Activated CD8-positive, alpha-beta T cell treated with anti-CD3 and anti-CD28 coated beads, Interleukin-2, amount 10 ng/mL, durations not matched to agents 7 days and 5 days (primary cell): ENCODE measurements at regions not wholly inside any gene's neighbourhood (a gene's known extent, or its start where the extent isn't known, plus 50 kb on each side); places are given as distances from the start of the nearest gene placed in this dataset.
"Not testable (repeated sequence)": the region's sequence is repeated elsewhere in the genome, so short reads cannot be mapped to it uniquely, and the experiment has no call there.

ENCODE experiments used
- ATAC-seq: fragments of 150-1000 bp; cut with Tn5 transposase; one replicate; pipeline ENCODE4 v1.10.0; 2021; ENCODE audit warnings: moderate library complexity
- CTCF ChIA-PET: fragments of 350-600 bp; sonication (Branson Sonifier 250); formaldehyde crosslinking; loops from one replicate; lab custom pipeline; 2021; ENCODE audit warnings: antibody characterized with exemption; lab: Charles Lee
- POLR2A ChIA-PET: fragments of 350-600 bp; sonication (Branson Sonifier 250); formaldehyde crosslinking; loops from one replicate; lab custom pipeline; 2021; ENCODE audit warnings: antibody characterized with exemption; lab: Charles Lee
- DNase-seq: peaks from one replicate; pipeline ENCODE4 v3.0.0-alpha.2; 2020
- H3K27ac Mint-ChIP-seq: one replicate; pipeline ENCODE4 v1.8.0; 2021; ENCODE audit warnings: mild to moderate bottlenecking, mixed read lengths
- H3K27me3 Mint-ChIP-seq: one replicate; pipeline ENCODE4 v1.8.0; 2021; ENCODE audit warnings: low read depth, mixed read lengths
- H3K36me3 Mint-ChIP-seq: one replicate; pipeline ENCODE4 v1.8.0; 2021; ENCODE audit warnings: low read depth, mixed read lengths
- H3K4me1 Mint-ChIP-seq: one replicate; pipeline ENCODE4 v1.8.0; 2021; ENCODE audit warnings: low read depth, mixed read lengths
- H3K4me3 Mint-ChIP-seq: one replicate; pipeline ENCODE4 v1.8.0; 2021; ENCODE audit warnings: mild to moderate bottlenecking, mixed read lengths
- H3K9me3 Mint-ChIP-seq: one replicate; pipeline ENCODE4 v1.8.0; 2022; ENCODE audit warnings: mixed read lengths; ENCODE audit not compliant: insufficient read depth

DNA sequence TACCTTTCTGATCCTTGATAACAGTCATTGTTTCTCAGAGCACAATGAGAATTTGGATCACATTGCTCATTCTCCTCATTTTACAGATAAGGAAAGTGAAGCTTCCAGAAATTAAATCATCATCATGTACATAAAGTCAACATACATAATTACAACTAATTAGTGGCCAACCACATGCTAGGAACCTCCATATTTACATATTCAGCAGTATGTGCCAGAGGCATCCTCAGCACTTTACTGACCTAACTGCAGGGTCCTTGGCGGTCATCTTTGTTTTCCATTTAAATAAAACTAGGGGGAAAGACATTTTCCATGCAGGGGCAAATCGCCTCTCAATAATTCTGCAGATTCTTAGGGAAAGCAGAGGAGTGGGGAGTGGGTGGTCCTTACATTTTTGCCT, 752.9 kb downstream of the KCNJ2 start:
- ChIA-PET POLR2A (no interaction called here), CTCF (no interaction called here)
- Mint-ChIP-seq H3K9me3 (peaks cover 10% of the 10 kb centered on the region), H3K27me3 (no peaks in the 10 kb centered on the region), H3K4me1 (no peaks in the 10 kb centered on the region), H3K4me3 (no peak overlapping the region), H3K27ac (no peak overlapping the region), H3K36me3 (no peaks in the 10 kb centered on the region)
- ATAC-seq, result no peak
- no peak for DNase-seq

DNA sequence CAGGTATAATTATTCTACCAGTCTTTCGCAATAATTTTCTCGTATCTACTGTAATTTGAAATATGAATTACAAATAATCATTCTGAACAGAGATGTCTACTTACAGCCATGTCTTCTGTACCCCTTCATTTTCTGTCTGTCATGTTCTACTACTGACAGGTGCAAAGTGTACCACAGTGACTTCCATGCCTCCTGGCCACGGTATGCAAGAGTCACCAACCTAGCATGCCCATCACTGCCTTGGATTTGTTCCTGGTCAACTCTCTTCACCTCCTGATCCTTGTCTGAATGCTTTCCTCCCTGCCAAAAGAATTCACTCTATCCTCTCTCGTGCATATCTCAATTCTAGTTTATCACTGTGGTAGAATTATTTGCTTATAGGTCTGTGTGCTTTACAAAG, 755.4 kb downstream of the KCNJ2 start:
- ATAC-seq (no peak), DNase-seq (no peak)
- ChIA-PET CTCF (no interaction called here), POLR2A (no interaction called here)
- H3K27me3 Mint-ChIP-seq, result no peaks in the 10 kb centered on the region
- no peaks in the 10 kb centered on the region for H3K4me1 Mint-ChIP-seq
- H3K36me3 Mint-ChIP-seq, result no peaks in the 10 kb centered on the region
- no peak overlapping the region for H3K4me3 Mint-ChIP-seq
- no peaks in the 10 kb centered on the region for H3K9me3 Mint-ChIP-seq
- H3K27ac Mint-ChIP-seq, result no peak overlapping the region

DNA sequence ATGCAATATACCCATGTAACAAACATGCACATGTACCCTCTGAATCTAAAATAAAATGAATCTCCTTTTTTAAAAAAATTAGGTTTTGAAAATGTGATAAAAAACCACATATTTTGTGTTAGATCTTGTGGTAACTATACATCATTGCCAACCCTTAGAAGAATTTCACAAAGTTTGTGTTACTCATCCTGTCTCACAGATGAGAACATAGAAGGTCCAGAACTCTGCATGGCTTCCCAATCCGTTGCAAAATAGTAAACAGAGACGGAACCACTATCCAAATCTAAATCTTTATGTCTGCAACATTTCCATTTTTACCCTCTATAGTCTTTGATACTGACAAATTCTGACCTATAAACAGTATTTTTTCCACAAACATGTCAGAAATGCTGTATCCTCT, 759.9 kb downstream of the KCNJ2 start:
- Mint-ChIP-seq H3K36me3 (no peaks in the 10 kb centered on the region), H3K4me3 (no peak overlapping the region), H3K9me3 (no peaks in the 10 kb centered on the region), H3K4me1 (no peaks in the 10 kb centered on the region), H3K27ac (no peak overlapping the region), H3K27me3 (no peaks in the 10 kb centered on the region)
- no peak for ATAC-seq
- no peak for DNase-seq
- ChIA-PET CTCF (no interaction called here), POLR2A (no interaction called here)

DNA sequence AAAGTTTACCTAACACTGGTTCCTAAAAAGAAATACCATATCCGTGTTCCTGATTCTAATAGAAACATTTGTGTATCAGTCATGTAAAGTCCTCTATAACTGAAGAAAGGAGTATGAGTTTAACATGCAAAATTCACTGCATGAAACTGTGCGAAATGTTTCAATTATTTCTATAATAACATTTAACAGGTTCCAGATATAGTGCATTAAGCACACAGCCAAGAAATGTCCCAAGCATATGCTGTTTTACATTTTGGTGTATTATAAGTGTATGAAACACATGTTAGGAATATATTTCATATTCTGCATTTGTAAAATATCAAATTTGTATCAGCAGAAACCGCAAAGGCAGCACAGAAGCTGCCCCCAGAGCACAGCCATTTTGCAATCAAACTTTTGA, 764.9 kb downstream of the KCNJ2 start:
- Mint-ChIP-seq H3K36me3 (no peaks in the 10 kb centered on the region), H3K27me3 (no peaks in the 10 kb centered on the region), H3K4me3 (no peak overlapping the region), H3K27ac (no peak overlapping the region), H3K4me1 (no peaks in the 10 kb centered on the region), H3K9me3 (peaks cover 4% of the 10 kb centered on the region)
- ChIA-PET CTCF (no interaction called here), POLR2A (no interaction called here)
- DNase-seq (no peak), ATAC-seq (no peak)

DNA sequence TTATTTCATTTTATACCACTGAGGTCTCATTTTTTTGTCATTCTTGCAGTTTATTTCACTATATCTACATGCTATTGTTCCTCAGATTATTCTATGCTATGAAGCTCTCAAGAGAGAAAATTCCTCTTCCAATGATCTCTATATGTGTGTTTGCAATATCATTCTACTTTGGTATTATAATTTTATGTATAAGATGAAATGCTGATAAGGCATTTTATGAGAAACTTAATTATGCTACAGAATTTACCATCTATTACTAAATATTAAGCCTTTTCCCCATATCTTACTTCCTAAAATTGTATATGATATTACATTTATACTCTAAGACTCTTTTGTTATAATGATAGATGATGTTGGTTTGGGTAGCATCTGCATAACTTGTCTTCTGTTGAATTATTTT, 765.5 kb downstream of the KCNJ2 start:
- CTCF ChIA-PET, result no interaction called here
- Mint-ChIP-seq H3K27me3 (no peaks in the 10 kb centered on the region), H3K4me3 (no peak overlapping the region), H3K9me3 (peaks cover 7% of the 10 kb centered on the region), H3K36me3 (no peaks in the 10 kb centered on the region), H3K27ac (no peak overlapping the region), H3K4me1 (no peaks in the 10 kb centered on the region)
- ATAC-seq, result no peak
- POLR2A ChIA-PET, result no interaction called here
- no peak for DNase-seq

DNA sequence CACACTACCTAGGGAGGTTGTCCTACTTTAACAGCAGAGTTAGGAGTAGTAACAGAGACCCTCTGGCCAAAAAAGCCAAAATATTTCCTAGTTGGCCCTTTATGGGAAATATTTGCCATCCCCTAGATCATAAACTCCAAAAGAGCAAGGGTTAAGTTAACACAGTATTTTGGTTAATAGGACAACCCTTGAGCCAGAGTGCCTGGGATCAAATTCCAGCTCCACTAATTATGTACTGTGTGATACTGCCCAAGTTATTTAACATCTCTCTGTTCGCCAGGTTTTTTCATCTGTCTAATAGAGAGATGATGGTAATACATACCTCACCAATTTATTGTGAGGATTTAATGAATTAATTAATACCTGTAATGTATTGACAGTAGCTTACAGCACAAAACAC, 767.4 kb downstream of the KCNJ2 start:
- no peak for DNase-seq
- ChIA-PET POLR2A (no interaction called here), CTCF (no interaction called here)
- no peak overlapping the region for H3K27ac Mint-ChIP-seq
- H3K36me3 Mint-ChIP-seq, result no peaks in the 10 kb centered on the region
- peaks cover 9% of the 10 kb centered on the region for H3K9me3 Mint-ChIP-seq
- no peaks in the 10 kb centered on the region for H3K27me3 Mint-ChIP-seq
- no peaks in the 10 kb centered on the region for H3K4me1 Mint-ChIP-seq
- H3K4me3 Mint-ChIP-seq, result no peak overlapping the region
- no peak for ATAC-seq

DNA sequence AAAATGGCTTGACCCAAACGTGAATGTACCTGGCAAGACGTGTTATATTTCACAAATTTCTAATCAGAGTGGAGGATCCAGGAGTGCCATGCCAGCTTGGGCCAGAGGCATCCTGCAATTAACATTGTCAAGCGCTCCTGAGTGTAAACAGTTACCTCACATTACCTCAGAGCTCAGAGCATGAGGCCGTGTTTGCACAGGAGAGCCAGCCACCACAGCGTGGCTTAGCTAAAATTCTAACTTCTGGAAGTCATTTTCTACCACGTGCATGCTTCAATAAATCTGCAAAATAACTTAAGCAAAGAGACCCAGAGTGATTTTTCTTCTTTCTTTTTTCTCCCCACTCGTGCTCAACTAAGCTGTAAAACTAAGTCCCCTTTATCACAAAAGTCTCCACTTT, 769.0 kb downstream of the KCNJ2 start:
- CTCF ChIA-PET, result no interaction called here
- Mint-ChIP-seq H3K27ac (no peak overlapping the region), H3K36me3 (no peaks in the 10 kb centered on the region), H3K27me3 (no peaks in the 10 kb centered on the region), H3K9me3 (peaks cover 9% of the 10 kb centered on the region), H3K4me1 (no peaks in the 10 kb centered on the region), H3K4me3 (no peak overlapping the region)
- ATAC-seq, result no peak
- DNase-seq, result no peak
- POLR2A ChIA-PET, result no interaction called here

DNA sequence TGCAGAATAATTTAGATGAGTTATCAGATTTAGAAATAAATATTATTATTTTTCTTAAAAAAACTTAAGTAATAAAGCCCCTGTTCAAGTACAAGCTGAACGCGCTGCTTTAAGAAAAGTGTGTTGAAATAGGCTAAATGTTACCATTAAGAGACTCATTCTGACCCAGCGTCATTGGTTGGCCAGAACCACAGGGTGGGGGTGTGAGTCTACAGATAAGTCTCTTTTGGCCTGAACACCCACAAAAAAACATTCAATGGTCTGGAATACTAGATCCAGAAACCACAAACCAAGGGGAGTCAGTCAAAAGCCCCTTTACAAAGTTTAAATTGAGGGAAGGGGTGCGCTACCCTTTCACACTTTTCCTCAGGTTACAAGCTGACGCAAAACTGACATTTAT, 776.1 kb downstream of the KCNJ2 start:
- CTCF ChIA-PET, result no interaction called here
- no peak for DNase-seq
- H3K4me1 Mint-ChIP-seq, result no peaks in the 10 kb centered on the region
- H3K27me3 Mint-ChIP-seq, result no peaks in the 10 kb centered on the region
- no peaks in the 10 kb centered on the region for H3K36me3 Mint-ChIP-seq
- no peak overlapping the region for H3K4me3 Mint-ChIP-seq
- peaks cover 2% of the 10 kb centered on the region for H3K9me3 Mint-ChIP-seq
- no peak overlapping the region for H3K27ac Mint-ChIP-seq
- no peak for ATAC-seq
- POLR2A ChIA-PET, result no interaction called here

DNA sequence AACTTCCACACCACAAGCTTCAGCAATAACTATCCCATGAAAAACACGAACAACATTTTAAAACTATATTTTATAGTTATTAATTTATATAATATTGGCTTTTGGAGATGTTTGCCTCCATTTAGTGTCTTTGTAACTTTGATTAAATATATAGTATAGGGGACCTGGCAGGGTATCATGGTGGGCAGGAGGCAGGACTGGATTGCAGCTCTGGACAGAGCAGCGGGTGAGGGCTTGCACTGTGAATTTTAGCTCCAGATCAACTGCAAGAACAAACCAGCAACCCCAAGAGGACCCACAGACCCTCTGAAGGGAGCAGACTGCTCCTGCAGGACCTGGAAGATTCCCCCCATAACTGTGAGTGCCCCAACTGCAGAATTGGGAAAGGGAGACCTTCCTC, 777.9 kb downstream of the KCNJ2 start:
- H3K9me3 Mint-ChIP-seq, result peaks cover 4% of the 10 kb centered on the region
- POLR2A ChIA-PET, result no interaction called here
- CTCF ChIA-PET, result no interaction called here
- no peak for ATAC-seq
- no peaks in the 10 kb centered on the region for H3K36me3 Mint-ChIP-seq
- no peaks in the 10 kb centered on the region for H3K4me1 Mint-ChIP-seq
- no peak overlapping the region for H3K27ac Mint-ChIP-seq
- no peak overlapping the region for H3K4me3 Mint-ChIP-seq
- no peaks in the 10 kb centered on the region for H3K27me3 Mint-ChIP-seq
- DNase-seq, result no peak

DNA sequence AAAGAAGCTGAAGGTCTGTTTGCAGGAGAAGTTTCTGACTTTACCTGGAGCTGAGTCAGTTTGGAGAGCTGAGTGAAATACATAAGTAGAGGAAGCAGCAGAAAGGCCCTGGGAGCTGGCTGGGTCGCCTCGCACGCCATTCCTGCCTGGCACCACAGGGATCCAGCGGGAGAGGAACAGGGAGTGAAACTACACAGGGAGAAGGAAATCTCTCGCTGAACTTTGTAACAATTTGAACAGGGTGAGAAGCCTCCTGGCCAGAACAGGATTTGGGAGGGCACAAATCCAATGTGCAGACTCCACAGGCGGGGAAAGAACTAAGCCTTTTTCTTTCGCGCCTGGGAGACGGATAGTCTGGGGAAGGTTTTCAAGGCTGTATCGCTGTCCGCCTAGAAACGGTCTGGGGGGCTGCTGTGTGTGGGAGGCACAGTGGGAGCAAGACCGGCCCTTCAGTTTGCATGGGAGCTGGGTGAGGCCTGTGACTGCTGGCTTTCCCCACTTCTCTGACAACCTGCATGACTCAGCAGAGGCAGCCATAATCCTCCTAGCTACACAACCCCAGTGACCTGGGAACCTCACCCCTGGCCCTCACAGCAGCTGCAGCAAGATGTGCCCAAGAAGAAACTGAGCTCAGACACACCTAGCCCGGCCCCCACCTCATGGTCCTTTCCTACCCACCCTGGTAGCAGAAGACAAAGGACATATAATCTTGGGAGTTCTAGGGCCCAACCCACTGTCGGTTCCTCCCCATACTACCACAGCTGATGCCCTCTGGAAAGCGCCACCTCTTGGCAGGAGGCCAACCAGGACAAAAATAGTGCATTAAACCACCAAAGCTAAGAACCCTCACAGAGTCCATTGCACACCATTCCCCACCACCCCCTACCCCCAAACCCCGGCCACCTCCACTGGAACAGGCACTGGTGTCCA, 778.6 kb downstream of the KCNJ2 start:
- no peak overlapping the region for H3K27ac Mint-ChIP-seq
- H3K9me3 Mint-ChIP-seq, result peaks cover 7% of the 10 kb centered on the region
- no peak for ATAC-seq
- no peak overlapping the region for H3K4me3 Mint-ChIP-seq
- no peaks in the 10 kb centered on the region for H3K36me3 Mint-ChIP-seq
- DNase-seq, result no peak
- ChIA-PET POLR2A (no interaction called here), CTCF (no interaction called here)
- H3K27me3 Mint-ChIP-seq, result no peaks in the 10 kb centered on the region
- H3K4me1 Mint-ChIP-seq, result no peaks in the 10 kb centered on the region

DNA sequence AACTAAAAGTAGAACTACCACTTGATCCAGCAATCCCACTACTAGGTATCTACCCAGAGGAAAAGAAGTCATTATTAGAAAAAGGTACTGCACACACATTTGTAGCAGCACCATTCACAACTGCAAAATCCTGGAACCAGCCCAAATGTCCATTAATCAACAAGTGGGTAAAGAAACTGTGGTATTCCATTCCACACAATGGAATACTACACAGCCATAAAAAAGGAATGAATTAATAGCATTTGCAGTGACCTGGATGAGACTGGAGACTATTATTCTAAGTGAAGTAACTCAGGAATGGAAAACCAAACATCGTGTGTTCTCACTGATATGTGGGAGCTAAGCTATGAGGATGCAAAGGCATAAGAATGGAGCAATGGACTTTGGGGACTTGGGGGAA, 783.8 kb downstream of the KCNJ2 start:
- H3K27ac Mint-ChIP-seq, H3K4me1 Mint-ChIP-seq, H3K4me3 Mint-ChIP-seq, ATAC-seq, H3K36me3 Mint-ChIP-seq, DNase-seq, H3K27me3 Mint-ChIP-seq, CTCF ChIA-PET, POLR2A ChIA-PET: not testable (repeated sequence)
- H3K9me3 Mint-ChIP-seq, result peaks cover 10% of the 10 kb centered on the region

DNA sequence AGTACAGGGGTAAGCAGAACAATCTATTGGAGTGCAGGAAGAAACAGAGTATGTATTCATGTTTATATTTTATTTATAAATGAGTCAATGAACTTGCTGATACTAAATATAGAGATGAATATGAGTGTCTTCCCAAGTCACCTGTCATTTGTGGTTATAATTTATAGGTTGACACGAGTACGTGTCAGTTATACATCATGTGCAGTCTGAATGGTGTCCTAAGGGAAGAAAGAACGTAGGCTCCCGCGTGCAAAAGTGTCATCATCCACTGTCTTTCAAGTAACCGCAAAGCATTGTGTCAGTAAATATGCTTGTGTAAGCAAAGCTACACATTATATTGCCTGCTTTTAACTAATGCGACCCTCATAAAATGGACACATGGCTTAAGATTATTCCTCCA, 786.1 kb downstream of the KCNJ2 start:
- H3K4me1 Mint-ChIP-seq, result no peaks in the 10 kb centered on the region
- no peaks in the 10 kb centered on the region for H3K36me3 Mint-ChIP-seq
- DNase-seq, result no peak
- ChIA-PET POLR2A (no interaction called here), CTCF (no interaction called here)
- H3K4me3 Mint-ChIP-seq, result no peak overlapping the region
- ATAC-seq, result no peak
- H3K9me3 Mint-ChIP-seq, result peaks cover 8% of the 10 kb centered on the region
- H3K27me3 Mint-ChIP-seq, result no peaks in the 10 kb centered on the region
- H3K27ac Mint-ChIP-seq, result no peak overlapping the region

DNA sequence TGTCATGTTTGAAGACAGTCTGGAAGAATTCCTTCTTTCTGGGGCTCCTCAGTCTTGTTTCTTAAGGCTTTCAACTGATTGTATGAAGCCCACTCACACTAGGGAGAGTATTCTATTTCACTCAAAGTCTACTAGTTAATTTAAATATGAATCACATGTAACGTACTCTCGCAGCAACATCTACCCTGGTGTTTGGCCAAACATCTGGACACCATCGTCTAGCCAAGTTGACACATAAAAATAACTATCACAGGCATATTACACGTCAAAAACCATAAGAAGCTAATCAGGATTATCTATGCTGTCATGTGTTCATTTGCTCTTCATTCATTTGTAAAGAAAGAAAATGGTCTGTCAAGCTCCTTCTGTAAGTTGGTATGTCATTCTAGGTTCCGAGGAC, 787.4 kb downstream of the KCNJ2 start:
- ATAC-seq, result no peak
- H3K27ac Mint-ChIP-seq, result no peak overlapping the region
- DNase-seq, result no peak
- no peaks in the 10 kb centered on the region for H3K36me3 Mint-ChIP-seq
- ChIA-PET CTCF (no interaction called here), POLR2A (no interaction called here)
- no peak overlapping the region for H3K4me3 Mint-ChIP-seq
- peaks cover 6% of the 10 kb centered on the region for H3K9me3 Mint-ChIP-seq
- no peaks in the 10 kb centered on the region for H3K27me3 Mint-ChIP-seq
- H3K4me1 Mint-ChIP-seq, result no peaks in the 10 kb centered on the region
